ENCODE measurements at regions not wholly inside any gene's neighbourhood (a gene's known extent, or its start where the extent isn't known, plus 50 kb on each side); places are given as distances from the start of the nearest gene placed in this dataset.

DNA sequence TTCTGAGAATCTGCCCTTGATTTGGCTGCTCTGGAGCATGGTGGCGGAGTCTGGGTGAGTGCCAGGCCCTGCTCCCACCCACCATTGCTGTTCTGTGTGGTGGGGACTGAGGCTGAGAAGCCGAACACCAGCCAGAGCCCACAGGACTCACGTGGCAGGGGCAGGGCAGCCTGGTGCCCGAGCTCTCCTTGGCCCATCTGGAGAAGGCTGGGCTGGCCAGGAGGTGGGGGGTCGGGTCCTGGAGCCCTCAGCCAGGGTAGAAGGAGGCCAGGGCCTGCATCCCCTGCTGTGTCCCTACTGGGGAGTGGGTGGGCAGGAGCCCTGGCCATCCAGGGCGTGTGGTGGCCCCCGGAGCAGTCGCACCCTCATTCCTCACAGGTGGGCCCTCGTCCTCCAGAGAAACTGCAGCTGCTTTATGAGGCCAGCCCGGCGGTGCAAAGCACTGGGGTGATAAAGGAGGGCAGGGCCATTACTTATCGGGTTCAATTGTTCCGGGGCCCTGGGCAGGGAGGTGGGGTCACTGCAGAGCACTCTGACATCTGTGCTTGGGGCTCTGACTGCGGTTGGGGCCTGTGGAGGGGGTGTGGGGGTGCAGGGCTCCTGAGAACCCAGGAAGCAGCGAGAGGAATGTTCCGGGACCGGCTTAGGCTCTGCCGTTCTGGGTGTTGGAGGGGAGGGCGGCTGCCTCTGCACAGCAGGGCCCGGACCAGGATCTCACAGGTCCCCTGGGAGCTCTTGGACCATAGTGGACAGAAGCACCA is 217.5 kb upstream of the C14orf180 start:
- no peak for DNase-seq
- TF ChIP-seq GATA1 (IDR thresholded peaks at IDR 0.05; ENCODE audit: low read depth, low read length) = no peak
- TF ChIP-seq POLR2A (IDR thresholded peaks at IDR 0.05; ENCODE audit: low read length) = no peak

DNA sequence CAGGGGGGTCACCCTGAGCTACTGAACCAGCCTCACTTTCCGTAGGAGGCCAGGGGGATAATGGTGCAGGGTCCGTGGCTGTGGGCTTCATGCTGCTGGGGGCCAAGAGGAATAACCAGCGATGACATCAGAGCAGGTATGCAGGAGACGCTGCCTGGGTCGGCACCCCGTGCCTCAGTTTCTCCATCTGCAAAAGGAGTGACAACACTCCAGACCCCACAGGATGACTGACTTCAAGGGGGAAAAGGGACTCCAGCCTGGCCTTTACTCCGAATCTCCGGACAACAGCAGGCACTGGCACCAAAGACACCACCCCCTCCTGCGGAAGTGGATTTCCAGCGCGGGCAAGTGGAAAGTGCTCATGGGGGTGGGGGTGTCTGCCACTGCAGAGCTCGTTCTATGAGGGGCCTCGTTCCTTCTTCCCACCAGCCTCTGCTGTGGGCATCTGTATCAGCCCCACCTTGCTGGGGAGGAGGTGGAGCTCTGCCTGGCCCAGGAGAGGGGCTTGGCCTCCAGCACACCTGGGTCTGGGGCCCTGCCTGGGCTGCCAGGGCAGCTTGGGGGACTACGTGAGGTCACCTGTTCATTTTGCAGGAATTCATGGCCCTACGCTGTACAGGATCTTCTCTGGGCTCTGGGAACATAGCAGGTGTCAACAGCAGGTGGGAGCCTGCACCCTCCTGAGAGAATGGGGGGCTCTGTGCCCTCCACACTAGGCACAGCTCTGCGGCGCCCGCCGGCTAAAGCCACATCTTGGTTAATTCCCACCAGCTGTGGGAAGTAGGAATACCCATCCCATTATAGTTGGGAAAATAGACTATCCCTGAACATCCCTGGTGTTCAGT is 216.6 kb upstream of the C14orf180 start:
- TF ChIP-seq POLR2A (IDR thresholded peaks at IDR 0.05; ENCODE audit: low read length) (no peak), GATA1 (IDR thresholded peaks at IDR 0.05; ENCODE audit: low read depth, low read length) (no peak)

DNA sequence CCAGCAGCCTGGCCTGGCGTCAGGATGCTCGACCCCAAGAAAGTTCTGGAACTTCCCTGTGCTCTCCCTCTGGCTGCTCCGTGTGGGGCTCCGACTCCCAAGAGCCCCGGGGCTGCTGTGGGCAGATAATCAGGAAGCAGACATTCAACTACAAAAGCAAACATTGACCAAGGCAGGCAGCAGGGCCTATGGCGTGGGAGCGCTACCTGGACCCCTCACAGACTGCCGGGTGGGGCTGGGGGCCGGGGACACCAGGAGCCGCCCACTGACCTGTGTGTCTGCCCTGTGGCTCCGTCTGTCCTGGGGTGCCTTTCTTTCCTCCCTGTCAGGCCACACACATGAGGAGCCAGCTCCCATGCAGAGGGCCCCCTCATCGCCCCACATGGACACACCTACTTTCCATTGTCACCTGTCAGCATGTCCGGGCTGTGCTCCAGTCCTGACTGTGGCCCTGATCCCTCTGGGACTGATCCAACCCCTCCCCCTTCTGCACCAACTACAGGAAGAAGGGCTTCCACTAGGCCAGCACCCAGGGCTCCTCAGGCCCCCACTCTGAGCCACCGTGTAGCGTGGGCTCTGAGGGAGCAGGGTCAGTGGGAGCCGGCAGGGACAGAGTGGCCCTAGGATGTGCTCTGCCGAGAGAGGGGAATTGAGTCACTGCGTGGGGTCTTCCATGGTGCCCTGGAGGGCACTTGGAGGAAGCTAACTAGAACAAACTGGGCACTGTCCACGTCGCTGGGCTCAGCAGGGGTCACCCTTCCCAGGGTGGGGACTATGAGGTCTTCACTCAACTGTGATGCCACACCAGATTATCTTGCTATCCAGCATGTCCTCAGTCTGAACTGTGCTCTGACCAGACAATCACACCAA is 215.4 kb upstream of the C14orf180 start:
- TF ChIP-seq GATA1 (IDR thresholded peaks at IDR 0.05; ENCODE audit: low read depth, low read length) (no peak), POLR2A (IDR thresholded peaks at IDR 0.05; ENCODE audit: low read length) (no peak)
- no peak for DNase-seq

More for the DNA sequence above, 216.6 kb upstream of the C14orf180 start:
- no peak for DNase-seq

DNA sequence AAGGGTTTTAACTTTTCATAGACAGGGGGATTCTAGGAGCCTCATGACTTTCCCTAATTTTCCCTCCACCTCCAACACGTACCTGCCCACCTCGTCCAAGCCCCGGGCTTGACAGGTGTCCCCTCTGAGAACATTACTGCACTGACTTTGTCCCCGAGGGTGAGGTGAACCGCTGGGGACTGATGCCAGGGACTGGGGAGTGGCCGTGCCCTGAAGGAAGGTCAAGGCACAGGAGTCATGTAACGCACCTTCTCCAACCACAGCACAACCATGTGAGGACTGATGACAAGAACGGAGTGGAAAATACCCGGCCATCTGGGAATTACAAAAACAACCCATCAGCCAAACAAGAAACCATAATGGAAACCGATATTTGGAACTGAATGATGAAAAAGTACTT is 214.7 kb upstream of the C14orf180 start:
- TF ChIP-seq GATA1 (IDR thresholded peaks at IDR 0.05; ENCODE audit: low read depth, low read length) = no peak
- TF ChIP-seq POLR2A (IDR thresholded peaks at IDR 0.05; ENCODE audit: low read length) = no peak
- no peak for DNase-seq

DNA sequence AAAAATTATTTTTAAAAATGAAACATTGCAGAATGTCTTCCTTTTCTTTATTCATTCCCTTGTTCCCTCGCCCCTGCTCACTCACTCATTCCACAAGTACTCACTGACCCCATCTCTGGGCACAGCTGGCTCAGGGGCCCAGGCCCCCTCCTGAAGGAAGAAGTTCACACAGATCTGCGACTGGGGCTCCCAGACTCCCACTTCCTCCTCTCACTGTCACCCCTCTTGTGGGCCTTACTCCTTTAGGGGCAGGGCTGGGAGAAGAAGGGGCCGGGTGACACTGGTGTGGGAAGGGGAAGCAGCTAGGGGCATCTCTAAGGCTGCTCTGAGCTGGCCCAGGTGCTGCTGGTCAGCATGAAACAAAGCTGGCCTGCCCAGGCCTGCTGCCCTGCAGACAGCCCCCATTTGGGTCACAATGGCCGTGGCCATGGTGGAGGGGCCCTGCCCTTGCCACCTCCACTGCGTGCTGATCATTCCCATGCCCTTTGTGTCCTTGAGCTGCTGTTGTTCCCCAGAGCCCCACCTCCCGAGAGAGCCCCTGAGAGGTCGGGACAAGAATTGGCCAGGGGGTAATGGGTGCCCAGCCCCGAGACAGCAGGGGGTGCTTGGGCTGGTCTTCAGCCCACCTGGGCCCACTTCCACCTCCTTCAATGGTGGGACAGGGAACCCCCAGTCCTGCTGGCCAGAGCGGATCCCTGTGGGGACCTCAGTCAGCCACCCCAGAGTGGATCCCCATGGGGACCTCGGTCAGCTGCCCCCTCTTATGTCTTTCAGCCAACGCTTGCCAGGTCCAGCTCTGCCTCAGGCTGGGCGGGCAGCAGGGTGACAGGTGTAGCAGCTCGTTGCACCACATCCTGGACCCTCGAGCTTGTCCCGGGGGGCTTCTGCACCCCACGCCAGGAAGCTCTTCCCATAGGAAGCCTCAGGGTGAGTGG is 212.4 kb upstream of the C14orf180 start:
- no peak for DNase-seq
- TF ChIP-seq POLR2A (IDR thresholded peaks at IDR 0.05; ENCODE audit: low read length) (no peak), GATA1 (IDR thresholded peaks at IDR 0.05; ENCODE audit: low read depth, low read length) (no peak)

DNA sequence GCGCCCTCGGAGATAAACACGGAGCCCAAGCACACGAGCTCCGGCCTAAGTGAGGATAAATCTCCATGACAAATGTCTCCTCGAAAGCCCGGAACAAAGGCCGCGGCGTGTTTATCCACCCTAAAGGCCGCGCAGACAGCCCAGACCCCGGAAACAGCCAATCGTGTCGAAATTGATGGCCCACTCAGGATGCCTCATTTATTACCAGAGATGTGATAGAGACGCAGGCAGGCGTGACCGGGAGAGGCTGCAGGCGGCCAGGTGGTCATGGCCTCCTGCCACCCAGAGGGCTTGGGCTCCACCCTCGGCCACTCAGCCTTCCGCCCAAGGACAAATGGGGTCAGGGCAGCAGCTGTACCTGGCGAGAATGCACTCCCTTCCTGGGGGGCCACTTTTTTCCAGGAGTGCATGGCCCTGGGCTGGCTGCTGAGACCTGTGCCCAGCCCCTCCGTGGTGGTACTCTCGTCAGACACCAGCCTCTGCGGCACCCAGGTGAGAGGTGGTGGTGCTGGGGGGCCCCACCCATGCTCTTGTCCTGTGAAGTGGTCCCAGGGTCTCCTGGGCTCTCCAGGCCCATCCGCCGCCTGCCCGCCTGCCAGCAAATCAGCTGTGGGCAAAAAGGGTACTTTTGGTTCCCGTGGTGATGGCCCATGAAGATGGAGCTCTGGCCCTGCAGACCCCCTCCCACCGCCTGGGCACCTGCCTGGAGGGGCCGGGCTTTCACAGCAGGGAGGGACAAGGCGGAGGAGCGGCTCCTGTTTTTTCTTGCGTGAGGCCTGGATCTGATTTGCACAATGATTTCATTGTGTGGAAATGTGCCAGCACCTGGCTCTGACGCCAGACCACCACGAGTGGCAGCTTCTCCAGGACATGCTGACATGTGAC is 211.5 kb upstream of the C14orf180 start:
- no peak for DNase-seq

DNA sequence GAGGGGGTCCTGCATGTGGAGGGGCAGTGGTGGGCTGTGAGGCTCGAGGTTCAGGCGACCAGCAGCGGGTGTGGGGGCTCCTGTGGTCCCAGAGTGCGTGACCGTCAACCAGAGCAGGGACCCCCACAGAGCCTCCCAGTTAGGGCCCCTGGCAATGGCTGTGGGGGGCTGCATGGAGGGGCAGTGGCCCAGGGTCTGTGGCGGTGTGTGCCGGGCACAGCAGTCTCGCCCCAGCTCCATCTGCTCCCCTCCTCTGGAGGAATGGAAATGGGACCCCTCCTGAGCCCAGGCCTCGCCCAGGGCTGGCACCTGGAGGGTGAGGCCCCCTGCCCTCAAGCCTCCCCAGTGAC is 210.8 kb upstream of the C14orf180 start:
- DNase-seq = no peak
- TF ChIP-seq GATA1 (IDR thresholded peaks at IDR 0.05; ENCODE audit: low read depth, low read length) (no peak), POLR2A (IDR thresholded peaks at IDR 0.05; ENCODE audit: low read length) (no peak)

More for the DNA sequence above, 211.5 kb upstream of the C14orf180 start:
- TF ChIP-seq GATA1 (IDR thresholded peaks at IDR 0.05; ENCODE audit: low read depth, low read length) (no peak), POLR2A (IDR thresholded peaks at IDR 0.05; ENCODE audit: low read length) (no peak)

DNA sequence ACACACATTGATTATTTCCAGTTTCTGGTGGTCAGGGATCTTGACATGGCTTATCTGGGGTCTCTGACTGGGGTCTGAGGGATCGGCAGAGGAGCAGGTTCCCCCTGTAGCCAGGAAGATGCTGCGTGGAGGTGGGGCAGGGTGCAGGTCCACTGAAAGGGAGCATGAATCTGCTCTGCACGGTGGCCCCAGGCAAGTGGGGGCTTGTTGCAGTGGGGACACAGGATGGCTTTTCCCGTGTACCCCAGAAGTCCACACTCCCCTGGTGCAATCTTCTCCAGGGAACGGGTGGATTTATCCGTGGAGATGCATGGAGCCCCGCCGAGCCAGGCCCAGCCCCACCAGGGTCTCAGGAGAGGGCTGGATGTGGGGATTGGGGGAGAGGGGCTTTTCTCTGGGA is 210.4 kb upstream of the C14orf180 start:
- TF ChIP-seq POLR2A (IDR thresholded peaks at IDR 0.05; ENCODE audit: low read length) (no peak), GATA1 (IDR thresholded peaks at IDR 0.05; ENCODE audit: low read depth, low read length) (no peak)
- no peak for DNase-seq

DNA sequence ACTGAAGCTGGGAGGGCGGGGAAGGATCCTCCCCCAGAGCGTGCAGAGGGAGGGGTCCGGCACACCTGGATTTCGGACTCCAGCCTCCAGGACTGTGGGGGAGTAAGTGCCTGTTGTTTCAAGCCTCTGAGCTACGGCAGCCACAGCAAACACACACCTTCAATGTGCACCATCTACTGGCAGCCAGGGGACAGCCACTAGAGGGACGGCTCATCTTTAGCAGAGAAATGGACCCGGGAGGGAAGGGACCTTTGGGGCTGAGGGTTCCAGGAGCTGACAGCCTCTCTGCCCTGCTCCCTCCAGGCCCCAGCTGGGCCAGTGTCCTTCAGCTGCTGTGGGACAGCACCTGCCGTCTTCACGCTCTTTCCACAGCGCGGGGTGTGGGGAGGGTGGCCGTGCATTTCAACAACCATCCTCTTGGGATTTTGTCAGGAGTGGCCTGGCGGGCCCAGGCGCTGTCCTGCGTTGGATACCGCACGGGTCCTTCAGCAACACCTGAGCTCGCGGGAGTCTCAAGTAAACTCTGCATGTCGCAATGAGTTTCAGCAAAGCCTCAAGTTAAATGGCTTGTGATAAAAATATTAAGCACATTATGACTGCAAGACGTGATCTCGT is 209.2 kb upstream of the C14orf180 start:
- peak in 1 of 2 experiments; percentile 13 for DNase-seq
- no peak for TF ChIP-seq POLR2A (IDR thresholded peaks at IDR 0.05; ENCODE audit: low read length)
- no peak for TF ChIP-seq GATA1 (IDR thresholded peaks at IDR 0.05; ENCODE audit: low read depth, low read length)

DNA sequence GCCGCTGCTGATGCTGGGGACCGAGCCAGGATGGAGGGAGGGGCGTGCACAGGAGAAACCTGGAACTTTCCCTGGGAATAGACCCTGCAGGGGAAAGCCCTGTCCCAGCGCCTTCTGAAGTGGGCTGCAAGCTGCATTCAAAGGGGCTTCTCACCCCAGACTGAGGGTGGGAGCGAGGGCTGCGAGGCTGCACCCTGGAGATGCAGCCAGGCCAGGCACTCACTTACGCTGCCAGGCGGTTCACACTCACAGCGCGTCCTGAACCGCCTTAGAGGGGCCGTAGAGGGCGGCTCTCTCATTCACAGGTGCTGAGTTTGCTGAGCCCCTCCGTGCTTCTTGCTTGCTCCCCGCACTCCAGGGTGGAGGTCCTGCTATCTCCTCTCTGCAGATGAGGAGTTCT is 208.5 kb upstream of the C14orf180 start:
- no peak for TF ChIP-seq GATA1 (IDR thresholded peaks at IDR 0.05; ENCODE audit: low read depth, low read length)
- TF ChIP-seq POLR2A (IDR thresholded peaks at IDR 0.05; ENCODE audit: low read length) = no peak
- no peak for DNase-seq

DNA sequence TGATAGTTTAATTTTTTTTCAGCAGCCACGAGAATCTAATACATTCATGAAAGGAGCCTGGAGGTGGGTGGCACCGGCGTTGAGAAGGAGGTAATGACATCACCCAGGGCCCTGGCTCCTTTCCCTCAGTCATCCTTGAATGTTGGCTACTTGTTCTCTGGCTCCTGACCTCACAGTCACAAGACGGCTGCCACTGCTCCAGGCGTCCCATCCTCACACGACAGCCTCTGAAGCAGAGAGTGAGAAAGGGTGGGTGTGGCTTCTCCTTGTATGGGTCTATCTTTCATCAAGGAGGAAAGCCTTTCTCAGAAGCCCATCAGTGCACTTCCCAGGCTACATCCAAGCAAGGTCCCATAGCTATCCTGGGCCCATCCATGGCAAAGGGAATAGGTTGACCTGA is 207.6 kb upstream of the C14orf180 start:
- no peak for TF ChIP-seq GATA1 (IDR thresholded peaks at IDR 0.05; ENCODE audit: low read depth, low read length)
- TF ChIP-seq POLR2A (IDR thresholded peaks at IDR 0.05; ENCODE audit: low read length) = no peak
- no peak for DNase-seq

Data from erythroblast (primary cell).